Breast epithelium (tissue), 4 donors: ENCODE measurements at regions not wholly inside any gene's neighbourhood (a gene's known extent, or its start where the extent isn't known, plus 50 kb on each side); places are given as distances from the start of the nearest gene placed in this dataset.

Experiments
- DNase-seq, 2 donors: peaks; one replicate each; pipeline ENCODE4 v3.0.0-alpha.2; 2019; ENCODE audit warnings: low spot score in 2 of 2
- H3K27ac ChIP-seq, 2 donors: fragments of 200-600 bp; sonication (generic) in 1 of 2; one replicate each; pipeline ENCODE4 v1.5.1; 2016 to 2019; ENCODE audit warnings: mild to moderate bottlenecking in 1 of 2
- H3K27me3 ChIP-seq, 2 donors: fragments of 200-600 bp; sonication (generic) in 1 of 2; one replicate each; pipeline versions ENCODE4 v1.5.1 to v1.6.0; 2017 to 2019; ENCODE audit warnings: control low read depth in 1 of 2, mild to moderate bottlenecking in 1 of 2
- H3K36me3 ChIP-seq: fragments of 200-600 bp; one replicate; pipeline ENCODE4 v1.5.1; 2019
- H3K4me1 ChIP-seq, 2 donors: fragments of 200-600 bp; sonication (generic); one replicate each; pipeline ENCODE4 v1.5.1; 2016 to 2019; ENCODE audit warnings: control low read depth in 1 of 2
- H3K4me3 ChIP-seq, 3 donors: fragments of 200-600 bp; sonication (generic); 1 replicate in 2 of 3; 2 replicates in 1 of 3; pipeline ENCODE4 v1.5.1; 2016 to 2019; ENCODE audit warnings: mild to moderate bottlenecking in 3 of 3, moderate library complexity in 2 of 3
- H3K9me3 ChIP-seq, 2 donors: fragments of 200-600 bp; sonication (generic) in 1 of 2; one replicate each; pipeline ENCODE4 v1.5.1; 2016 to 2019; ENCODE audit warnings: control low read depth in 1 of 2
- CTCF ChIP-seq, 3 donors: fragments of 450-650 bp; IDR thresholded peaks; one replicate each; pipeline ENCODE4 v1.5.1; 2016 to 2017; ENCODE audit warnings: antibody characterized with exemption in 3 of 3, mild to moderate bottlenecking in 3 of 3, moderate library complexity in 3 of 3
- POLR2A ChIP-seq: fragments of 450-650 bp; IDR thresholded peaks from one replicate; pipeline ENCODE4 v1.6.1; 2016; ENCODE audit warnings: antibody characterized with exemption, mild to moderate bottlenecking, moderate library complexity
- POLR2AphosphoS5 ChIP-seq, 3 donors: sonication (generic); formaldehyde crosslinking; IDR thresholded peaks; one replicate each; pipeline ENCODE4 v1.6.1; 2017; ENCODE audit warnings: antibody characterized with exemption in 3 of 3
- intact Hi-C: fragments of 100-400 bp; cut with DNase I; formaldehyde crosslinking; loops from one replicate; pipeline ENCODE4 v1.15.1; 2023; ENCODE audit warnings: low total_unique reads

DNA sequence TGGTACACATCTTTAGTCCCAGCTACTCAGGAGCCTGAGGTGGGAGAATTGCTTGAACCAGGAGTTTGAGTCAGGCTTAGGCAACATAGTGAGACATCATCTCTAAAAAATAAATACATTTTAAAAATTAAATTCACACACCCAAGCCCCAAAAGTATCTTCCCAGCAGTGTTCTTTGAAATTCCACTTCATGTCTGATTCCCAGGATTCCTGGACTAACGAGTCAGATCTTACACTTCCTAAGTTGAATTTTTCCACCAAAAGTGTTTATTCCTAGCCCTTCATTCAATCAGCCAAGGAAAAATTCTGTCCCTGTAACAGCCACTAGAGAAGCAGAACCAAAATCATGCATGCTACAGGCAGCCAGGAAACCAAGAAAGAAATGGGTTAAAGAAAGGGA lies 970.9 kb downstream of the EFNA5 start:
- no peaks in the 10 kb centered on the region for H3K9me3 ChIP-seq
- no peaks in the 10 kb centered on the region for H3K36me3 ChIP-seq
- intact Hi-C loops, result no loop called here
- no peaks in the 10 kb centered on the region for H3K27me3 ChIP-seq
- TF ChIP-seq POLR2A (no peak), CTCF (IDR thresholded peaks at IDR 0.05) (no peak), POLR2AphosphoS5 (IDR thresholded peaks at IDR 0.05) (no peak)
- no peak for DNase-seq
- H3K4me1 ChIP-seq, result no peaks in the 10 kb centered on the region
- H3K27ac ChIP-seq, result no peak overlapping the region
- no peak overlapping the region for H3K4me3 ChIP-seq

- TF ChIP-seq CTCF (IDR thresholded peaks at IDR 0.05) (no peak), POLR2AphosphoS5 (IDR thresholded peaks at IDR 0.05) (no peak), POLR2A (no peak)
- no peak overlapping the region for H3K27ac ChIP-seq
- no peak for DNase-seq
- H3K9me3 ChIP-seq, result no peaks in the 10 kb centered on the region
- intact Hi-C loops, result no loop called here
- H3K4me3 ChIP-seq, result no peak overlapping the region
- no peaks in the 10 kb centered on the region for H3K4me1 ChIP-seq
- no peaks in the 10 kb centered on the region for H3K36me3 ChIP-seq
- H3K27me3 ChIP-seq, result no peaks in the 10 kb centered on the region
Measured at GRCh38 chr5:106699198-106699597, 971.5 kb downstream of the EFNA5 start.

DNA sequence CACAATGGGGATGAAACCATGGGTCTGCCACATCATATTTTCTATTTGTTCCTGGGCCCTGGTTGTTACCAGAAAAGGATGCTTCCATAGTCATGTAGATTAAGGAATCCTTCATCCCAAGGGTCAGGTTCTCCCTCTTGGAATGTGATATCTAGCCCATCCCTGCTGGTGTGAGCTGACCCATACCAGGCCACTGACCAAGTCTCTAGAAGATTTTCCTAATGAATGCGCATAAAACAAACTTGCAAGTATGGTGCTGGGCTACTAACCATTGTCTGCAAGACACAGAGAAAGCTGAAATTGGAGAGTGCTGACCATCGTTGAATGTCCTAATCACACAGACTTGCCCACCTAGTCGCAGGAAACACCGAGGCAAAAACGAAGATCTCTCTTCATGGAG lies 972.6 kb downstream of the EFNA5 start:
- Histone ChIP-seq H3K27ac (no peak overlapping the region), H3K4me3 (no peak overlapping the region), H3K4me1 (no peaks in the 10 kb centered on the region), H3K36me3 (no peaks in the 10 kb centered on the region), H3K9me3 (no peaks in the 10 kb centered on the region), H3K27me3 (no peaks in the 10 kb centered on the region)
- intact Hi-C loops, result no loop called here
- no peak for DNase-seq
- TF ChIP-seq POLR2AphosphoS5 (IDR thresholded peaks at IDR 0.05), result no peak
- no peak for TF ChIP-seq CTCF (IDR thresholded peaks at IDR 0.05)
- no peak for TF ChIP-seq POLR2A

- TF ChIP-seq CTCF (IDR thresholded peaks at IDR 0.05) (no peak), POLR2AphosphoS5 (IDR thresholded peaks at IDR 0.05) (no peak), POLR2A (no peak)
- Histone ChIP-seq H3K4me1 (no peaks in the 10 kb centered on the region), H3K9me3 (no peaks in the 10 kb centered on the region), H3K36me3 (no peaks in the 10 kb centered on the region), H3K4me3 (no peak overlapping the region), H3K27ac (no peak overlapping the region), H3K27me3 (no peaks in the 10 kb centered on the region)
- no peak for DNase-seq
- intact Hi-C loops, result no loop called here
Measured at GRCh38 chr5:106691701-106692100, 979.0 kb downstream of the EFNA5 start.

- Histone ChIP-seq H3K27ac (no peak overlapping the region), H3K9me3 (no peaks in the 10 kb centered on the region), H3K27me3 (no peaks in the 10 kb centered on the region), H3K4me3 (no peak overlapping the region), H3K36me3 (no peaks in the 10 kb centered on the region), H3K4me1 (no peaks in the 10 kb centered on the region)
- intact Hi-C loops, result no loop called here
- TF ChIP-seq POLR2AphosphoS5 (IDR thresholded peaks at IDR 0.05) (no peak), CTCF (IDR thresholded peaks at IDR 0.05) (no peak), POLR2A (no peak)
- DNase-seq, result no peak
Measured at GRCh38 chr5:106690585-106690984, 980.2 kb downstream of the EFNA5 start.
